Stimulated activated CD8-positive, alpha-beta memory T cell treated with anti-CD3 and anti-CD28 coated beads, Interleukin-7, amount 100 ng/mL, for 48 hours (primary cell): ENCODE measurements at regions not wholly inside any gene's neighbourhood (a gene's known extent, or its start where the extent isn't known, plus 50 kb on each side); places are given as distances from the start of the nearest gene placed in this dataset.

ENCODE experiments used
- DNase-seq, 2 donors: peaks; one replicate each; pipeline ENCODE4 v3.0.0-alpha.2; 2020; ENCODE audit warnings: low read depth in 1 of 2; ENCODE audit errors: extremely low read depth in 1 of 2

GRCh38 chr2:38430196-38430595 is 53.1 kb upstream of the ATL2 start:
- no peak for DNase-seq

- no peak for DNase-seq
Observed at GRCh38 chr2:38427936-38428335, 50.9 kb upstream of the ATL2 start.

- DNase-seq, result no peak
Observed at GRCh38 chr2:38427054-38427453, 50.0 kb upstream of the ATL2 start.
